HEK293 (cell line): ENCODE measurements at regions not wholly inside any gene's neighbourhood (a gene's known extent, or its start where the extent isn't known, plus 50 kb on each side); places are given as distances from the start of the nearest gene placed in this dataset.

Source experiments
- CTCF ChIP-seq: fragments of 450-650 bp; formaldehyde crosslinking; IDR thresholded peaks from 2 replicates; pipeline ENCODE4 v1.5.1; 2016; ENCODE audit warnings: missing biosample characterization, missing genetic modification characterization
- GLI4 ChIP-seq: fragments of 450-650 bp; formaldehyde crosslinking; IDR thresholded peaks from 2 replicates; pipeline ENCODE4 v1.5.1; 2016; ENCODE audit warnings: missing biosample characterization, missing genetic modification characterization
- HIC1 ChIP-seq: fragments of 450-650 bp; formaldehyde crosslinking; IDR thresholded peaks from 2 replicates; pipeline ENCODE4 v1.5.1; 2016; ENCODE audit warnings: missing biosample characterization, missing genetic modification characterization
- REST ChIP-seq: fragments of 450-650 bp; formaldehyde crosslinking; IDR thresholded peaks from 2 replicates; pipeline ENCODE4 v1.5.1; 2016; ENCODE audit warnings: missing biosample characterization, missing genetic modification characterization
- YY1 ChIP-seq: fragments of 450-650 bp; formaldehyde crosslinking; IDR thresholded peaks from 2 replicates; pipeline ENCODE4 v1.5.1; 2018; ENCODE audit warnings: missing biosample characterization, missing genetic modification characterization
- ZFHX2 ChIP-seq: fragments of 450-650 bp; formaldehyde crosslinking; conservative IDR thresholded peaks from 2 replicates; pipeline ENCODE4 v1.5.1; 2016; ENCODE audit warnings: missing biosample characterization, missing genetic modification characterization
- ZFP3 ChIP-seq: fragments of 450-650 bp; formaldehyde crosslinking; IDR thresholded peaks from 2 replicates; pipeline ENCODE4 v1.5.1; 2016; ENCODE audit warnings: low read depth, missing biosample characterization, missing genetic modification characterization
- ZNF121 ChIP-seq: fragments of 450-650 bp; formaldehyde crosslinking; IDR thresholded peaks from 2 replicates; pipeline ENCODE4 v1.5.1; 2016; ENCODE audit warnings: missing biosample characterization, missing genetic modification characterization
- ZNF529 ChIP-seq: fragments of 450-650 bp; formaldehyde crosslinking; IDR thresholded peaks from 2 replicates; pipeline ENCODE4 v1.5.1; 2017; ENCODE audit warnings: missing genetic modification characterization, missing biosample characterization; ENCODE audit not compliant: insufficient replicate concordance
- ZNF626 ChIP-seq: fragments of 450-650 bp; sonication (Bioruptor Pico); formaldehyde crosslinking; IDR thresholded peaks from 2 replicates; pipeline ENCODE4 v1.5.1; 2018; ENCODE audit warnings: missing biosample characterization, missing genetic modification characterization, inconsistent platforms
- ZNF830 ChIP-seq: fragments of 450-650 bp; IDR thresholded peaks from 2 replicates; pipeline ENCODE4 v1.5.0; 2018; ENCODE audit warnings: missing biosample characterization, missing genetic modification characterization, low read depth, mild to moderate bottlenecking, moderate library complexity

- TF ChIP-seq GLI4 (no peak), CTCF (tag by site-specific recombination) (no peak), ZFHX2 (tag by site-specific recombination) (no peak), YY1 (no peak), ZFP3 (tag by site-specific recombination) (no peak), ZNF830 (no peak), REST (tag by site-specific recombination) (no peak), ZNF529 (no peak), ZNF626 (no peak), HIC1 (no peak), ZNF121 (tag by site-specific recombination) (no peak)
Observed at GRCh38 chr21:27451116-27451515, 484.2 kb upstream of the ADAMTS5 start.
